SK-N-SH treated with all-trans-retinoic acid at 6 μM for 48 hours (cell line): ENCODE measurements at regions not wholly inside any gene's neighbourhood (a gene's known extent, or its start where the extent isn't known, plus 50 kb on each side); places are given as distances from the start of the nearest gene placed in this dataset.

ENCODE experiments used
- ATAC-seq: fragments of 200-7000 bp; cut with Tn5 transposase; 3 replicates; pipeline ENCODE4 v1.9.1; 2020; ENCODE audit warnings: mild to moderate bottlenecking, moderate library complexity
- BACH2 ChIP-seq: fragments of 250-450 bp; sonication (Bioruptor Pico); IDR thresholded peaks from 2 replicates; pipeline ENCODE4 v1.9.0; 2021; ENCODE audit warnings: mild to moderate bottlenecking, borderline replicate concordance
- CREB5 ChIP-seq: fragments of 250-450 bp; sonication (Bioruptor Pico); IDR thresholded peaks from 2 replicates; pipeline ENCODE4 v1.5.1; 2020; ENCODE audit warnings: low read depth, mild to moderate bottlenecking, moderate library complexity
- CSDC2 ChIP-seq: fragments of 250-450 bp; sonication (Bioruptor Pico); IDR thresholded peaks from 2 replicates; pipeline ENCODE4 v1.5.0; 2020; ENCODE audit warnings: mild to moderate bottlenecking, moderate library complexity
- CSRNP3 ChIP-seq: fragments of 250-450 bp; sonication (Bioruptor Pico); IDR thresholded peaks from 2 replicates; pipeline ENCODE4 v1.5.1; 2021; ENCODE audit warnings: mild to moderate bottlenecking, moderate library complexity
- ESRRG ChIP-seq: fragments of 250-450 bp; sonication (Bioruptor Pico); IDR thresholded peaks from 2 replicates; pipeline ENCODE4 v1.6.1; 2021; ENCODE audit warnings: mild to moderate bottlenecking
- GLIS3 ChIP-seq: fragments of 250-450 bp; sonication (Bioruptor Pico); IDR thresholded peaks from 2 replicates; pipeline ENCODE4 v1.5.0; 2020; ENCODE audit warnings: mild to moderate bottlenecking, moderate library complexity
- ISL1 ChIP-seq: fragments of 250-450 bp; sonication (Bioruptor Pico); IDR thresholded peaks from 2 replicates; pipeline ENCODE4 v2.1.2; 2022; ENCODE audit warnings: mild to moderate bottlenecking, moderate library complexity
- OSR1 ChIP-seq: fragments of 250-450 bp; sonication (Bioruptor Pico); IDR thresholded peaks from 2 replicates; pipeline ENCODE4 v1.8.0; 2022; ENCODE audit warnings: moderate library complexity, mild to moderate bottlenecking, inconsistent platforms
- PATZ1 ChIP-seq: fragments of 250-450 bp; sonication (Bioruptor Pico); IDR thresholded peaks from 2 replicates; pipeline ENCODE4 v1.8.0; 2020; ENCODE audit warnings: mild to moderate bottlenecking, moderate library complexity, borderline replicate concordance
- POU6F1 ChIP-seq: fragments of 250-450 bp; sonication (Bioruptor Pico); IDR thresholded peaks from 2 replicates; pipeline ENCODE4 v1.8.0; 2021; ENCODE audit warnings: low read depth, mild to moderate bottlenecking, moderate library complexity, borderline replicate concordance
- PPARA ChIP-seq: fragments of 250-450 bp; sonication (Bioruptor Pico); IDR thresholded peaks from 2 replicates; pipeline ENCODE4 v1.5.0; 2020; ENCODE audit warnings: mild to moderate bottlenecking, borderline replicate concordance
- RARB ChIP-seq: fragments of 250-450 bp; sonication (Bioruptor Pico); IDR thresholded peaks from 2 replicates; pipeline ENCODE4 v1.8.0; 2021; ENCODE audit warnings: mild to moderate bottlenecking, moderate library complexity
- SNAI2 ChIP-seq: fragments of 250-450 bp; sonication (Bioruptor Pico); IDR thresholded peaks from 2 replicates; pipeline ENCODE4 v1.5.0; 2020; ENCODE audit warnings: mild to moderate bottlenecking, moderate library complexity
- TCF4 ChIP-seq: fragments of 250-450 bp; sonication (Bioruptor Pico); IDR thresholded peaks from 2 replicates; pipeline ENCODE4 v1.8.0; 2021; ENCODE audit warnings: mild to moderate bottlenecking, moderate library complexity, borderline replicate concordance
- TOX ChIP-seq: fragments of 250-450 bp; sonication (Bioruptor Pico); IDR thresholded peaks from 2 replicates; pipeline ENCODE4 v1.8.0; 2021; ENCODE audit warnings: mild to moderate bottlenecking, moderate library complexity, borderline replicate concordance
- TSHZ2 ChIP-seq: fragments of 250-450 bp; sonication (Bioruptor Pico); IDR thresholded peaks from 2 replicates; pipeline ENCODE4 v1.5.0; 2020; ENCODE audit warnings: mild to moderate bottlenecking, moderate library complexity
- ZC3H10 ChIP-seq: fragments of 250-450 bp; sonication (Bioruptor Pico); IDR thresholded peaks from 2 replicates; pipeline ENCODE4 v1.5.1; 2021; ENCODE audit warnings: mild to moderate bottlenecking, moderate library complexity
- ZFP3 ChIP-seq: fragments of 250-450 bp; sonication (Bioruptor Pico); IDR thresholded peaks from 2 replicates; pipeline ENCODE4 v1.5.0; 2020; ENCODE audit warnings: mild to moderate bottlenecking, moderate library complexity
- ZNF565 ChIP-seq: fragments of 450-650 bp; formaldehyde crosslinking; conservative IDR thresholded peaks from 2 replicates; pipeline ENCODE4 v1.5.0; 2020; ENCODE audit warnings: low read depth, mild to moderate bottlenecking, moderate library complexity

DNA sequence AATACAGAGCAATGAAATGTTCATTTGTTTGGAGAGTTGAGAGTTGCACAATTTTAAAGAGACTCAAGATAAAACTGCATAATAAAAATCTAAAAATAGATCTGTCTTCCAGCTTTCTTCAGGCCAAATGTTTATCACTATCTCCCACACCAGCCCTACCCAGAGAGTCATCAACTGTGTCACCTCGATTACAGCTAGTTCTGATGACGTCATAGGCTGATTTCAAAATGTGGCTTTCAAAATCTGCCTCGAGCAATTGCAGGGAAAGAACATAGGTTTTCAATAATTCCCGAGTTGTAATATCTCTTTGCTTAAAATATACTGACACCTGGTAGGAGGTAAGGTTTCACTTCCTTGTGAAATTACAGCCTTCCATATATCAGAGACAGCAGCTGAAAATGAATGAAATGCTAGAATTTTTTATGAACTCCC lies 677.6 kb upstream of the ID2 start (continued):
- TF ChIP-seq CSRNP3 (CRISPR knock-in tag) (no peak), GLIS3 (CRISPR knock-in tag) (no peak), RARB (CRISPR knock-in tag) (no peak), ESRRG (CRISPR knock-in tag) (no peak)

- no peak for ATAC-seq
- TF ChIP-seq TSHZ2 (CRISPR knock-in tag) (no peak), ZNF565 (no peak), POU6F1 (CRISPR knock-in tag) (no peak), CREB5 (CRISPR knock-in tag) (no peak), BACH2 (CRISPR knock-in tag) (no peak), CSDC2 (no peak), PATZ1 (CRISPR knock-in tag) (no peak), RARB (CRISPR knock-in tag) (no peak), PPARA (CRISPR knock-in tag) (no peak), TCF4 (CRISPR knock-in tag) (no peak), ZFP3 (CRISPR knock-in tag) (no peak), SNAI2 (CRISPR knock-in tag) (no peak), OSR1 (CRISPR knock-in tag) (no peak), ISL1 (CRISPR knock-in tag) (no peak), TOX (no peak), ZC3H10 (CRISPR knock-in tag) (no peak), CSRNP3 (CRISPR knock-in tag) (no peak)
- TF ChIP-seq, all 23 proteins: peak for 0
These were observed 675.7 kb upstream of the ID2 start for GRCh38 chr2:8006181-8006580.

DNA sequence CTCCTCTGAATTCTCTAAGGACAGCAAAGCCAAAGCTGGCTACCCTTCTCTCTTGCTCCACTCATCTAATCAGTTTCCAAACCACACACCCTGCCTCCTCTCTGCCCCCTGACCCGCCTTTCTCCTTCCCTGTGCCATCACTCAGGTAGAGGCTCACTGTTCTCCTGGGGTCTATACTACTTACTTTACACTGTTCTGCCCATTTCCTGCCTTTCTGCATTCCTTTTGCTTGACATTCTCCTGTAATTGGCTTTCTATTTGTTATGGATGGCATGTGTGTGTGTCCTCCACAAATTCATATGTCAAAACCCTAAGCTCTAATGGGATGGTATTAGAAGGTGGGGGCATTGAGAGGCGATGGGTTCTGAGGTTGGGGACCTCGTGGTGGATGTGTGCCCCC lies 675.2 kb upstream of the ID2 start:
- TF ChIP-seq CREB5 (CRISPR knock-in tag), result no peak
- ATAC-seq, result no peak; the same call in 2 of the 3 replicates
